K562 (cell line): ENCODE measurements at regions not wholly inside any gene's neighbourhood (a gene's known extent, or its start where the extent isn't known, plus 50 kb on each side); places are given as distances from the start of the nearest gene placed in this dataset.

ENCODE experiments used
- ARID2 ChIP-seq: fragments of 450-650 bp; IDR thresholded peaks from 2 replicates; pipeline ENCODE4 v1.6.1; 2017; ENCODE audit warnings: antibody characterized with exemption, mild to moderate bottlenecking
- CBFA2T2 ChIP-seq: fragments of 450-650 bp; conservative IDR thresholded peaks from 2 replicates; pipeline ENCODE4 v1.6.1; 2017; ENCODE audit warnings: mild to moderate bottlenecking
- CBX1 ChIP-seq: sonication (generic); IDR thresholded peaks from 2 replicates; pipeline ENCODE4 v1.6.1; 2016; ENCODE audit warnings: antibody characterized with exemption, low read depth, mild to moderate bottlenecking
- CC2D1A ChIP-seq: fragments of 450-650 bp; IDR thresholded peaks from 2 replicates; pipeline ENCODE4 v1.6.1; 2017; ENCODE audit warnings: mild to moderate bottlenecking
- FOXM1 ChIP-seq, 2 experiments: fragments of 450-650 bp in 1 of 2; sonication (generic) in 1 of 2; formaldehyde crosslinking in 1 of 2; IDR thresholded peaks; 2 replicates each; pipeline versions ENCODE4 v1.6.1 to v1.9.0; 2017 to 2022; ENCODE audit warnings: low read depth in 2 of 2, mild to moderate bottlenecking in 2 of 2, missing genetic modification reagents in 1 of 2, moderate library complexity in 1 of 2
- HDAC8 ChIP-seq: fragments of 450-650 bp; IDR thresholded peaks from 2 replicates; pipeline ENCODE4 v1.6.1; 2016; ENCODE audit warnings: mild to moderate bottlenecking, missing genetic modification characterization, moderate library complexity, missing compliant biosample characterization
- IFI16 ChIP-seq: fragments of 250-450 bp; sonication (Bioruptor Pico); IDR thresholded peaks from 2 replicates; pipeline ENCODE4 v2.1.2; 2022; ENCODE audit warnings: mild to moderate bottlenecking, inconsistent platforms
- KLF1 ChIP-seq: fragments of 450-650 bp; IDR thresholded peaks from 2 replicates; pipeline ENCODE4 v1.6.1; 2016; ENCODE audit warnings: missing genetic modification characterization, missing compliant biosample characterization
- KLF16 ChIP-seq: IDR thresholded peaks from 2 replicates; pipeline ENCODE4 v1.6.1; 2016; ENCODE audit warnings: antibody characterized with exemption
- LARP7 ChIP-seq: fragments of 450-650 bp; IDR thresholded peaks from 2 replicates; pipeline ENCODE4 v1.6.1; 2016
- MEF2A ChIP-seq: IDR thresholded peaks from 2 replicates; pipeline ENCODE4 v1.6.1; 2011; ENCODE audit warnings: low read depth, mild to moderate bottlenecking, low read length, moderate library complexity; ENCODE audit not compliant: control insufficient read depth
- NR1H2 ChIP-seq: sonication (generic); formaldehyde crosslinking; IDR thresholded peaks from 2 replicates; pipeline ENCODE4 v1.4.0; 2020; ENCODE audit warnings: mild to moderate bottlenecking, missing genetic modification reagents
- POLR2AphosphoS2 ChIP-seq: IDR thresholded peaks from 2 replicates; pipeline ENCODE4 v1.6.1; 2012; ENCODE audit warnings: low read length, improper control_type of control experiment
- RBM14 ChIP-seq: fragments of 200-400 bp; formaldehyde crosslinking; IDR thresholded peaks from 2 replicates; pipeline ENCODE4 v1.6.1; 2018; ENCODE audit warnings: low read depth, mild to moderate bottlenecking, low read length, moderate library complexity, borderline replicate concordance; ENCODE audit not compliant: insufficient read depth
- SETDB1 ChIP-seq: IDR thresholded peaks from one replicate; pipeline ENCODE4 v1.6.1; 2012; ENCODE audit warnings: low read length, control low read depth, inconsistent platforms
- SMARCE1 ChIP-seq: fragments of 450-650 bp; IDR thresholded peaks from 2 replicates; pipeline ENCODE4 v1.7.1; 2016; ENCODE audit warnings: mild to moderate bottlenecking
- SOX6 ChIP-seq: fragments of 450-650 bp; IDR thresholded peaks from 2 replicates; pipeline ENCODE4 v1.6.1; 2014; ENCODE audit warnings: mild to moderate bottlenecking
- SRSF3 ChIP-seq: fragments of 200-400 bp; formaldehyde crosslinking; IDR thresholded peaks from 2 replicates; pipeline ENCODE4 v1.6.1; 2016; ENCODE audit warnings: mild to moderate bottlenecking, low read length, moderate library complexity; ENCODE audit not compliant: insufficient read depth
- TAL1 ChIP-seq: fragments of 450-650 bp; IDR thresholded peaks from 2 replicates; pipeline ENCODE4 v1.6.1; 2016; ENCODE audit warnings: mild to moderate bottlenecking
- TCF3 ChIP-seq: sonication (generic); formaldehyde crosslinking; IDR thresholded peaks from 2 replicates; pipeline ENCODE4 v1.4.0; 2020; ENCODE audit warnings: mild to moderate bottlenecking, missing genetic modification reagents
- THRAP3 ChIP-seq: fragments of 450-650 bp; IDR thresholded peaks from 2 replicates; pipeline ENCODE4 v1.6.1; 2016; ENCODE audit warnings: mild to moderate bottlenecking, inconsistent platforms, borderline replicate concordance
- ZNF134 ChIP-seq: fragments of 250-450 bp; sonication (Bioruptor Pico); conservative IDR thresholded peaks from 2 replicates; pipeline ENCODE4 v1.4.0; 2020
- TF ChIP-seq, protein P1 (sequence below): fragments of 450-650 bp; formaldehyde crosslinking; IDR thresholded peaks from 2 replicates; pipeline ENCODE4 v1.4.0; 2020; ENCODE audit warnings: mild to moderate bottlenecking, mixed read lengths
- TF ChIP-seq, protein P2 (sequence below): fragments of 250-450 bp; sonication (Bioruptor Pico); IDR thresholded peaks from 2 replicates; pipeline ENCODE4 v1.8.0; 2021; ENCODE audit warnings: moderate library complexity, mild to moderate bottlenecking, inconsistent platforms
- TF ChIP-seq, protein P3 (sequence below): sonication (generic); formaldehyde crosslinking; IDR thresholded peaks from 2 replicates; pipeline ENCODE4 v1.8.1; 2023; ENCODE audit warnings: mild to moderate bottlenecking, missing genetic modification reagents
- TF ChIP-seq, protein P4 (sequence below): sonication (generic); formaldehyde crosslinking; IDR thresholded peaks from 2 replicates; pipeline ENCODE4 v1.8.0; 2022; ENCODE audit warnings: missing genetic modification reagents, mild to moderate bottlenecking, moderate library complexity, borderline replicate concordance

DNA sequence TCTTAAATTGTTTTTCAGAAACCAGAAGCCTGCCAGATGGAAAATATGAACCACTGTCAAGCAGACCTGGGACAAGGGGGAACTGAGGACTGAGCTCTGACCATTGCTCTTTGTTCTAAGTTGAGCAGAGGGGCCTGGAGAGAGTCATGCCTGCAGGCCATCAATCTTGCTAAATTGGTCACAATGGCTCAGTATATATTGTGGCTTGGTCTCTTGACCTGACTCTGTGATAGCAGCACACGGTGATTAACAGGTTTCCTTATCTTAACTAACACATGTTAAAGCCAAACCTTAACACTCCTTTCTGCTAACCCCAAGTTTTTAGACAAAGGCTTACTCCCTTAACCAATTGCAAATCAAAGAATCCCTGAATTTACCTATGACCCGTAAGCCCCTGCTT lies 1281.2 kb upstream of the NUDT12 start (continued):
- TF ChIP-seq SMARCE1 (peak; percentile 31; the same call in 1 of the 2 replicates), CBX1 (no peak), ZNF134 (CRISPR knock-in tag) (no peak), HDAC8 (no peak), KLF1 (tag) (no peak), IFI16 (no peak), ARID2 (no peak), KLF16 (no peak), SETDB1 (no peak), CC2D1A (no peak), THRAP3 (no peak), CBFA2T2 (peak; percentile 51), SRSF3 (no peak), LARP7 (no peak), TAL1 (peak; percentile 66), MEF2A (no peak), SOX6 (peak; percentile 72; the same call in 1 of the 2 replicates), TCF3 (peak; percentile 46), FOXM1 (IDR thresholded peaks at IDR 0.05; ENCODE audit: low read depth) (no peak), FOXM1 (CRISPR knock-in tag; IDR thresholded peaks at IDR 0.05; ENCODE audit: low read depth) (no peak), NR1H2 (CRISPR knock-in tag) (no peak), POLR2AphosphoS2 (no peak), RBM14 (no peak)
- TF ChIP-seq, protein P1, sequence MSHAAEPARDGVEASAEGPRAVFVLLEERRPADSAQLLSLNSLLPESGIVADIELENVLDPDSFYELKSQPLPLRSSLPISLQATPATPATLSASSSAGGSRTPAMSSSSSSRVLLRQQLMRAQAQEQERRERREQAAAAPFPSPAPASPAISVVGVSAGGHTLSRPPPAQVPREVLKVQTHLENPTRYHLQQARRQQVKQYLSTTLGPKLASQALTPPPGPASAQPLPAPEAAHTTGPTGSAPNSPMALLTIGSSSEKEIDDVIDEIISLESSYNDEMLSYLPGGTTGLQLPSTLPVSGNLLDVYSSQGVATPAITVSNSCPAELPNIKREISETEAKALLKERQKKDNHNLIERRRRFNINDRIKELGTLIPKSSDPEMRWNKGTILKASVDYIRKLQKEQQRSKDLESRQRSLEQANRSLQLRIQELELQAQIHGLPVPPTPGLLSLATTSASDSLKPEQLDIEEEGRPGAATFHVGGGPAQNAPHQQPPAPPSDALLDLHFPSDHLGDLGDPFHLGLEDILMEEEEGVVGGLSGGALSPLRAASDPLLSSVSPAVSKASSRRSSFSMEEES (CRISPR knock-in tag) = no peak
- TF ChIP-seq, protein P2, sequence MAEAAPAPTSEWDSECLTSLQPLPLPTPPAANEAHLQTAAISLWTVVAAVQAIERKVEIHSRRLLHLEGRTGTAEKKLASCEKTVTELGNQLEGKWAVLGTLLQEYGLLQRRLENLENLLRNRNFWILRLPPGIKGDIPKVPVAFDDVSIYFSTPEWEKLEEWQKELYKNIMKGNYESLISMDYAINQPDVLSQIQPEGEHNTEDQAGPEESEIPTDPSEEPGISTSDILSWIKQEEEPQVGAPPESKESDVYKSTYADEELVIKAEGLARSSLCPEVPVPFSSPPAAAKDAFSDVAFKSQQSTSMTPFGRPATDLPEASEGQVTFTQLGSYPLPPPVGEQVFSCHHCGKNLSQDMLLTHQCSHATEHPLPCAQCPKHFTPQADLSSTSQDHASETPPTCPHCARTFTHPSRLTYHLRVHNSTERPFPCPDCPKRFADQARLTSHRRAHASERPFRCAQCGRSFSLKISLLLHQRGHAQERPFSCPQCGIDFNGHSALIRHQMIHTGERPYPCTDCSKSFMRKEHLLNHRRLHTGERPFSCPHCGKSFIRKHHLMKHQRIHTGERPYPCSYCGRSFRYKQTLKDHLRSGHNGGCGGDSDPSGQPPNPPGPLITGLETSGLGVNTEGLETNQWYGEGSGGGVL (CRISPR knock-in tag) = no peak
- TF ChIP-seq, protein P3, sequence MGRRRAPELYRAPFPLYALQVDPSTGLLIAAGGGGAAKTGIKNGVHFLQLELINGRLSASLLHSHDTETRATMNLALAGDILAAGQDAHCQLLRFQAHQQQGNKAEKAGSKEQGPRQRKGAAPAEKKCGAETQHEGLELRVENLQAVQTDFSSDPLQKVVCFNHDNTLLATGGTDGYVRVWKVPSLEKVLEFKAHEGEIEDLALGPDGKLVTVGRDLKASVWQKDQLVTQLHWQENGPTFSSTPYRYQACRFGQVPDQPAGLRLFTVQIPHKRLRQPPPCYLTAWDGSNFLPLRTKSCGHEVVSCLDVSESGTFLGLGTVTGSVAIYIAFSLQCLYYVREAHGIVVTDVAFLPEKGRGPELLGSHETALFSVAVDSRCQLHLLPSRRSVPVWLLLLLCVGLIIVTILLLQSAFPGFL (CRISPR knock-in tag) = no peak
- TF ChIP-seq, protein P4, sequence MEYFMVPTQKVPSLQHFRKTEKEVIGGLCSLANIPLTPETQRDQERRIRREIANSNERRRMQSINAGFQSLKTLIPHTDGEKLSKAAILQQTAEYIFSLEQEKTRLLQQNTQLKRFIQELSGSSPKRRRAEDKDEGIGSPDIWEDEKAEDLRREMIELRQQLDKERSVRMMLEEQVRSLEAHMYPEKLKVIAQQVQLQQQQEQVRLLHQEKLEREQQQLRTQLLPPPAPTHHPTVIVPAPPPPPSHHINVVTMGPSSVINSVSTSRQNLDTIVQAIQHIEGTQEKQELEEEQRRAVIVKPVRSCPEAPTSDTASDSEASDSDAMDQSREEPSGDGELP (CRISPR knock-in tag) = no peak
